ENCODE measurements at regions not wholly inside any gene's neighbourhood (a gene's known extent, or its start where the extent isn't known, plus 50 kb on each side); places are given as distances from the start of the nearest gene placed in this dataset.

DNA sequence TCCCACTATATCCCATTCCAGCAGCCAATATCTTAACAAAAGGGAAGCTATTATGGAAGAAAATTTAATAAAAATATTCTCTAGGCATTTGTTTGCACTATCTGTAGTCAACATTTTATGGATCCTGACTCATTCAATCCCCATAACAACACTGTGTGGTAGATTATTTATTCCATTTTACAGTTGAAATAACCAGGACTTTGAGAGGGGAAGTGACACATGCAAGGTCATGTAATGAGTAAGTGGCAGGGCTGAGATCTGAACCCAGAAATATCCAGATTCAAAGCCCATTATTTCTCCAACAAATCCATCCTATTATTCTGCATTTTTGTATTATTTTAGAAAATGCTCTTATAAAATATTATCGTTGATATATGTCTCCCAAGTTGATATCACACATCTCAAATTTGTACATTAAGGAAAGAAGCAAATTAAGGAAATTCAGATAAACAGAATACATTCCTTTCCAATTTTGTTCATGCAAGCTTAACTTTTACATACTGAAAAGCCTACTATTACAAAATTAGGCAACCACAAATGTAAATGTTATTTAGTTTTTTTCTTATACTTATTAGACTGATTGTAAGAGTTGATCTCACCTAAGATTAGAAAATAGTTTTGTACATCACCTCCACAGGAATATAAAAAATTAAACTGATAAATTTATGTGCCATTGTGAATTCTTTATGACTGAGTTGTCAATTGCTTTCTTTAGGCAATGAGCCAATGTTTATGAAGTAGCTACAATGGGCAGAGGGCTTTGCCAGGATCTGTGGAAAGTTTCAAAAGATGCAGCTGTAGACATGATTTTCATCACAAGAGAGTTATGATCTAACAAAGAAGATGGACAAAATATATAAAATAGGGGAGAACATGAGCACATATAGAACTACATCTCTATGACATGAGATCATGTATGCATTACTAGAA is 55.1 kb upstream of the E2F7 start (continued):
- TF ChIP-seq, protein P1, sequence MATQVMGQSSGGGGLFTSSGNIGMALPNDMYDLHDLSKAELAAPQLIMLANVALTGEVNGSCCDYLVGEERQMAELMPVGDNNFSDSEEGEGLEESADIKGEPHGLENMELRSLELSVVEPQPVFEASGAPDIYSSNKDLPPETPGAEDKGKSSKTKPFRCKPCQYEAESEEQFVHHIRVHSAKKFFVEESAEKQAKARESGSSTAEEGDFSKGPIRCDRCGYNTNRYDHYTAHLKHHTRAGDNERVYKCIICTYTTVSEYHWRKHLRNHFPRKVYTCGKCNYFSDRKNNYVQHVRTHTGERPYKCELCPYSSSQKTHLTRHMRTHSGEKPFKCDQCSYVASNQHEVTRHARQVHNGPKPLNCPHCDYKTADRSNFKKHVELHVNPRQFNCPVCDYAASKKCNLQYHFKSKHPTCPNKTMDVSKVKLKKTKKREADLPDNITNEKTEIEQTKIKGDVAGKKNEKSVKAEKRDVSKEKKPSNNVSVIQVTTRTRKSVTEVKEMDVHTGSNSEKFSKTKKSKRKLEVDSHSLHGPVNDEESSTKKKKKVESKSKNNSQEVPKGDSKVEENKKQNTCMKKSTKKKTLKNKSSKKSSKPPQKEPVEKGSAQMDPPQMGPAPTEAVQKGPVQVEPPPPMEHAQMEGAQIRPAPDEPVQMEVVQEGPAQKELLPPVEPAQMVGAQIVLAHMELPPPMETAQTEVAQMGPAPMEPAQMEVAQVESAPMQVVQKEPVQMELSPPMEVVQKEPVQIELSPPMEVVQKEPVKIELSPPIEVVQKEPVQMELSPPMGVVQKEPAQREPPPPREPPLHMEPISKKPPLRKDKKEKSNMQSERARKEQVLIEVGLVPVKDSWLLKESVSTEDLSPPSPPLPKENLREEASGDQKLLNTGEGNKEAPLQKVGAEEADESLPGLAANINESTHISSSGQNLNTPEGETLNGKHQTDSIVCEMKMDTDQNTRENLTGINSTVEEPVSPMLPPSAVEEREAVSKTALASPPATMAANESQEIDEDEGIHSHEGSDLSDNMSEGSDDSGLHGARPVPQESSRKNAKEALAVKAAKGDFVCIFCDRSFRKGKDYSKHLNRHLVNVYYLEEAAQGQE (IDR thresholded peaks at IDR 0.05; ENCODE audit: low read depth, low read length) = no peak
- TF ChIP-seq, protein P2, sequence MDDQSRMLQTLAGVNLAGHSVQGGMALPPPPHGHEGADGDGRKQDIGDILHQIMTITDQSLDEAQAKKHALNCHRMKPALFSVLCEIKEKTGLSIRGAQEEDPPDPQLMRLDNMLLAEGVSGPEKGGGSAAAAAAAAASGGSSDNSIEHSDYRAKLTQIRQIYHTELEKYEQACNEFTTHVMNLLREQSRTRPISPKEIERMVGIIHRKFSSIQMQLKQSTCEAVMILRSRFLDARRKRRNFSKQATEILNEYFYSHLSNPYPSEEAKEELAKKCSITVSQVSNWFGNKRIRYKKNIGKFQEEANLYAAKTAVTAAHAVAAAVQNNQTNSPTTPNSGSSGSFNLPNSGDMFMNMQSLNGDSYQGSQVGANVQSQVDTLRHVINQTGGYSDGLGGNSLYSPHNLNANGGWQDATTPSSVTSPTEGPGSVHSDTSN (IDR thresholded peaks at IDR 0.05) = peak; percentile 66
- TF ChIP-seq FOXM1 (IDR thresholded peaks at IDR 0.05; ENCODE audit: low read depth) = peak; percentile 67; the same call in 1 of the 2 replicates
- no peak for TF ChIP-seq RAD21 (IDR thresholded peaks at IDR 0.05; ENCODE audit: low read length)
- TF ChIP-seq, protein P3, sequence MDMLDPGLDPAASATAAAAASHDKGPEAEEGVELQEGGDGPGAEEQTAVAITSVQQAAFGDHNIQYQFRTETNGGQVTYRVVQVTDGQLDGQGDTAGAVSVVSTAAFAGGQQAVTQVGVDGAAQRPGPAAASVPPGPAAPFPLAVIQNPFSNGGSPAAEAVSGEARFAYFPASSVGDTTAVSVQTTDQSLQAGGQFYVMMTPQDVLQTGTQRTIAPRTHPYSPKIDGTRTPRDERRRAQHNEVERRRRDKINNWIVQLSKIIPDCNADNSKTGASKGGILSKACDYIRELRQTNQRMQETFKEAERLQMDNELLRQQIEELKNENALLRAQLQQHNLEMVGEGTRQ (IDR thresholded peaks at IDR 0.05; ENCODE audit: borderline replicate concordance, low read depth, low read length) = no peak
- peak in 1 of 2 experiments; percentile 67; a peak in 2 of 4 replicates for TF ChIP-seq EP300 (IDR thresholded peaks at IDR 0.05; ENCODE audit: borderline replicate concordance in 1 of 2, low read depth in 1 of 2, low read length in 1 of 2)
- no peak for TF ChIP-seq EZH2phosphoT487 (IDR thresholded peaks at IDR 0.05; ENCODE audit: borderline replicate concordance, low read depth)
- no peak for TF ChIP-seq YY1 (IDR thresholded peaks at IDR 0.05; ENCODE audit: low read depth)
- no peak for TF ChIP-seq NRF1 (IDR thresholded peaks at IDR 0.05; ENCODE audit: low read depth, low read length)

DNA sequence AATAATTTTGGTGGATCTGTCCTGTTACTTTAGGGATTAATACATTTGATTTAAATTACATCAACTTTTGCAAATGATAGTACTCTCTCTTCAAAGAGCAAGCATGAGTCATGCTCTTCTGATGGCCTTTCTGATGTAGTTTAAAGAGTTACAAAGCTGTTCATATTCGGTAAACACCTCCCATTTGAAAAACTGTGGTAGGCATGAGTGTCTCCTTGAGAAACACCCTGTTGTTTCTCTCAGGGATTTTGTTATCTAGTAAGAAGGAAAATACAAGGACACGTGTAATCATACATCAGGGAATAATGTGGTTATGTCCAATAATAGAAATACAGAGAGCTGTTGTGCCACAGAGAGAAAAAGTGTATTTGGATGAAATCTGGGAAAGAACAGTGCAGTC is 53.3 kb upstream of the E2F7 start:
- peaks cover 67% of the 10 kb centered on the region for H3F3A ChIP-seq (replicated peaks; ENCODE audit: insufficient read depth)
- H3K9ac ChIP-seq = peak overlapping the region; percentile 75; the same call in 1 of the 2 replicates
- no peaks in the 10 kb centered on the region for H4K20me1 ChIP-seq (ENCODE audit: insufficient read depth)
- no peak for DNase-seq
- 13% methylated on average over 2 of the region's 2 CpGs for WGBS (ENCODE audit: low lambda C conversion rate)
- no peaks in the 10 kb centered on the region for H3K9me2 ChIP-seq
- H3K36me3 ChIP-seq (replicated peaks in 1 of 2; ENCODE audit: control insufficient read depth in 1 of 2, insufficient read depth in 2 of 2, low read length in 1 of 2) = no peaks in the 10 kb centered on the region
- H3K79me2 ChIP-seq (ENCODE audit: insufficient read depth) = no peaks in the 10 kb centered on the region
- POLR2A ChIA-PET = no interaction called here
- no peak overlapping the region for H3K4me3 ChIP-seq (ENCODE audit: low read depth in 2 of 2, low read length in 1 of 2)
- H3K4me1 ChIP-seq (ENCODE audit: control insufficient read depth in 1 of 2, insufficient read depth in 2 of 2, low read depth in 1 of 2, low read length in 1 of 2) = peaks cover 0 to 62% of the 10 kb centered on the region in 2 experiments; a peak in 3 of 4 replicates
- no peaks in the 10 kb centered on the region for H3K27me3 ChIP-seq (ENCODE audit: insufficient read depth)
- CTCF ChIA-PET = no interaction called here
- no peaks in the 10 kb centered on the region for H3K9me3 ChIP-seq
- H3K27ac ChIP-seq (ENCODE audit: low read depth in 2 of 2, low read length in 1 of 2) = peak overlapping the region in 1 of 2 experiments; percentile 98; a peak in 2 of 4 replicates
- peak overlapping the region; percentile 13; the same call in 1 of the 2 replicates for H3K4me2 ChIP-seq
- TF ChIP-seq, protein P4, sequence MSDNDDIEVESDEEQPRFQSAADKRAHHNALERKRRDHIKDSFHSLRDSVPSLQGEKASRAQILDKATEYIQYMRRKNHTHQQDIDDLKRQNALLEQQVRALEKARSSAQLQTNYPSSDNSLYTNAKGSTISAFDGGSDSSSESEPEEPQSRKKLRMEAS (IDR thresholded peaks at IDR 0.05; ENCODE audit: low read depth) = no peak
- TF ChIP-seq TEAD4 (IDR thresholded peaks at IDR 0.05; ENCODE audit: borderline replicate concordance, insufficient read depth) = no peak
- TF ChIP-seq, protein P5, sequence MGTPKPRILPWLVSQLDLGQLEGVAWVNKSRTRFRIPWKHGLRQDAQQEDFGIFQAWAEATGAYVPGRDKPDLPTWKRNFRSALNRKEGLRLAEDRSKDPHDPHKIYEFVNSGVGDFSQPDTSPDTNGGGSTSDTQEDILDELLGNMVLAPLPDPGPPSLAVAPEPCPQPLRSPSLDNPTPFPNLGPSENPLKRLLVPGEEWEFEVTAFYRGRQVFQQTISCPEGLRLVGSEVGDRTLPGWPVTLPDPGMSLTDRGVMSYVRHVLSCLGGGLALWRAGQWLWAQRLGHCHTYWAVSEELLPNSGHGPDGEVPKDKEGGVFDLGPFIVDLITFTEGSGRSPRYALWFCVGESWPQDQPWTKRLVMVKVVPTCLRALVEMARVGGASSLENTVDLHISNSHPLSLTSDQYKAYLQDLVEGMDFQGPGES (IDR thresholded peaks at IDR 0.05; ENCODE audit: low read depth, low read length) = no peak
- TF ChIP-seq FOSL2 (IDR thresholded peaks at IDR 0.05; ENCODE audit: borderline replicate concordance, low read depth) = 0 out of 2 replicates have a peak, but pooled peaks have one; percentile 21
- TF ChIP-seq JUND (IDR thresholded peaks at IDR 0.05) = 0 out of 2 replicates have a peak, but pooled peaks have one; percentile 4
- H2AFZ ChIP-seq (ENCODE audit: low read depth) = peak overlapping the region; percentile 4; the same call in 1 of the 2 replicates
